Skeletal muscle cell (primary cell): ENCODE measurements at regions not wholly inside any gene's neighbourhood (a gene's known extent, or its start where the extent isn't known, plus 50 kb on each side); places are given as distances from the start of the nearest gene placed in this dataset.
"Not testable (repeated sequence)": the region's sequence is repeated elsewhere in the genome, so short reads cannot be mapped to it uniquely, and the experiment has no call there.

Source experiments
- DNase-seq: peaks from one replicate; pipeline ENCODE4 v3.0.0-alpha.2; 2010; ENCODE audit warnings: low read depth
- H3K4me3 ChIP-seq: 2 replicates; pipeline ENCODE4 v1.5.1; 2011; ENCODE audit warnings: low read depth, mild to moderate bottlenecking, control low read depth, low read length, moderate library complexity

DNA sequence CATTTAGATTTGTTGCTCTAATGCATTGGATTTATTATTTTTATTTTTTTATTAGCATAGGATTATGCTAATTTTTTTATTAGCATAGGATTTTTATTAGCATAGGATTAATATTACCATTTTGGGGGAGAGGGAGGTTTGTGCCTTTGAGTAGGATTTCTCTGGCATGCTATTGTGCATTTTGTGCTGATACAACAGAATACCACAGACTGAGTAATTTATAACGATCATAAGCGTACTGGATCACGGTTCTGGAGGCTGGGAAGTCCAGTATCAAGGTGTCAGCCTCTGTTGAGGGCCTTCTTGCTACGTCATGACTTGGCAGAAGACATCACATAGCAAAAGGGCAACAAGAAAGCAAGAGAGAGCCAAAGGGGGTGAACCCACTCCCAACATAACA lies 187.5 kb downstream of the XPNPEP1 start:
- H3K4me3 ChIP-seq: no peak overlapping the region
- DNase-seq: no peak

DNA sequence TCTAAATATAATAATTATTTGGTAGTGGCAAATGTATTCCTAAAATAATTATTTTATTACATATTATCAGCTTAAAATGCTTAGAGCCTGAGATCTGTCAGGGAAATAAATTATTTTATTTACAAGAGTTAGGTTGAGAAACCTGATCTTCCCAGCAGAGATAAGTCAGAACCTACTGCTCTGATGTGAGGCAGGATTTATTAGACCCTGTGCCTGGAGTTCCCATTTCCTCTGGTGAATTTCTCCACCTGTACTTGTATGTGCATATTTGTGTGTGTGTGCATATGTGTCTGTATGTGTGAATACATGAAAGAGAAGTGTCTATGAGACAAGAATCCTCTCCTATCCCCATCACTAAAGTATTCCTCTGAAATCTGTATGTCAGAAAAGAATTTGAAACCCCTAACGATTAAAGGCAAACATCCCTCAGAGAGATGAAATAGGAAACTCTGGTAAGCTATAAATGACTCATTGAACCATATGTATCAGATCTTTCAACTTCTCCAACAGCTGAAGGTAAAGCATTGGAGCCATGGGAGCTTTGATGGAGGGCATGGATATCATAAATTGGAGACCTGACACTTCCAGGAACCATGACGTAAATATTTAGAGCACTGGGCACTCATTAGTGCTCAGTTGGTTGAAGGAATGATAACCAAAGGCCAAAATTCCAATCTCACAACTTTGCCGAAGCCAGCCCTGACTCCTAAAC lies 190.9 kb downstream of the XPNPEP1 start:
- DNase-seq: no peak
- H3K4me3 ChIP-seq: no peak overlapping the region

DNA sequence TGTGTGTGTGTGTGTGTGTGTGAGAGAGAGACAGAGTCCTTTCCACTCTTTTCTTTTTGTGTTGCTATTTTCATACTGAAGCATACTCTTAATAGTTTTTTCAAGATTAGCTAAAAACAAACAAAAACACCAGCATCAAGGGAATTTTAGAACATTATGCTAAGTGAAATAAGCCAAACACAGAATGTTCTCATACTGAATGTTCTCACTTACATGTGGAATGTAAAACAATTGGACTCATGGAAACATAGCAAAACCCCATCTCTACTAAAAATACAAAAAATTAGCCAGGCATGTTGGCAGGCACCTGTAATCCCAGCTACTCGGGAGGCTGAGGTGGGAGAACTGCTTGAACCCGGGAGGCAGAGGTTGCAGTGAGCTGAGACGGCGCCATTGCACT lies 193.4 kb downstream of the XPNPEP1 start:
- not testable (repeated sequence) for H3K4me3 ChIP-seq, DNase-seq

DNA sequence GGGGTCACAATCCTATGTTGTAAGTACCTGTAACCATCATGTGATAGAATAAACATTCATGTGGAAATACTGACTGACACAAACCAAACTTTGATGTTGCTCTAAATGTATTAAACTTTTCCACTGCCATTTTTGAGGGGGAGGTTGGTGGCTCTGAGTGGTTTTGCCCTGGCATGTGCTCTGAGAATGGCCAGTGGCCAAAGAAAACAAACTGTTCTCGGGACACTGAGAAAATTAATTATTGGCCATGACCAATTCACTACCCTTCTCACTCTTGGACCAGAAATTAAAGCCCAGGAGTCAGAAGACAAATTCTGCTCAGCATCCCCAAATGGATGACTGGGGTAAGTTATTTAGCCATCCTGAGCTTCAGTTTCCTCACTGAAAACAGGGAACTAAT lies 195.9 kb downstream of the XPNPEP1 start:
- no peak for DNase-seq
- no peak overlapping the region for H3K4me3 ChIP-seq

DNA sequence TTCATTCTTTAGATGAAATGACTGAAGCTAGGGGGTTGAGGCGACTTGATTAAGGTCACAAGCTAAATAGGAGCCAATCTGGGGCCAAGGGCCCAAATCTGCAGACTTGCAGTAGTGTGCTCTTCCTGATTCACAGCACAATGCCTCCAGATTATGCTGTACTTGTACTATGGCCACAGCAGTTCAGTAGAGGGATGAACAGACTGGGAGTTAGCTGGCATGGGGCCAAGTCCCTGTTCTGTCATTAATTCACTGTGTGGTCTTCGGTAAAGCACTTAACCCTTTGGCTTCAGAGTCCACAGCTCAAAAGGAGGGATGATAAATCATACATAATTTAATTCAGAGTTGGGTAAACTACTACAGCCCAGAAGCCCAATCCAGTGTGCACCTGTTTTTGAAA lies 196.8 kb downstream of the XPNPEP1 start:
- DNase-seq: no peak
- H3K4me3 ChIP-seq: no peak overlapping the region

DNA sequence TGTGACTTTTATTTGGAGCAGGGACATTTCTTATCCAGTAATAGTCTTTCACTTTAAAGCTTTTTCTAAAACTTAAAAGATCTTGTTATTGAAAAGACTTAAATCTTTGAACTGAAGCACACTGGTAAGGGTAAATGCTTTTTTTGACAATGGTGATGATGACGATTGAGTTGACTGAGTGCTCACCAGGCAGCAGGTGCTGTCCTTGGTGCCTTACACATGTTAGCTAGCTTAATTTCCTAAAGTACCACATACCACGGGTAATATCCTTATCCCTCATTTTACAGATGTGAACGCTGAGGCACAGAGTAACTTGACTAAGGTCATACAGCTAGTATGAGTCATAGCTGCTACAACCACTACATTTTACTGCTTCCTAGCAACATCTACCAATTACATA lies 200.0 kb downstream of the XPNPEP1 start:
- no peak overlapping the region for H3K4me3 ChIP-seq
- no peak for DNase-seq

DNA sequence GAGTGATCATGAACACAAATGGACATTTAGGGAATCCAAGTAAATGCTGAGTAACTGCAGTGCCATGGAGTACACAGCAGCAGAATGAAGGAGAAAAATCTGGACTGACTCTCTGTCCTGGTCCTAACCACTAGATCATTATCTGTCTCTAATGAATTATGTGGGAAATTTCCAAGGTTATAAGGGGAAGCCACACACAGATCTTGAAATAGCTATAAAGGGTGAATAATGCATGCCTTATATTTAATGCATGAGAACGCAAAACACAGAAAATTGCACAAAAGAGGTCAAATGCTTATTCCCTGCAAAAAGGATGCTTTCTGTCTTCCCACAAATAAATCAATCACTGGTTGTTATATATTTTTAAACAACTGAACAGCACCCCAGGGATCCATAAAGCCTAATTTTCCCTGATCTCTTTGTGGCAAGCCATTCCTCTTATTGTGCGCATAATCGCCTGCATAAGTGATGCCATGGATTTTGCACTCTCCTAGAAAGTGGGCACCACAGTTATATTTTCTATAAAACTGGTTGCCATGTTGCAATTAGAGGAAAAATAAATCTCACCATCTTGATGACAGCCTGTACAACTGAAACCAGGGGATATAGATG lies 201.8 kb downstream of the XPNPEP1 start:
- DNase-seq: no peak
- H3K4me3 ChIP-seq: no peak overlapping the region

DNA sequence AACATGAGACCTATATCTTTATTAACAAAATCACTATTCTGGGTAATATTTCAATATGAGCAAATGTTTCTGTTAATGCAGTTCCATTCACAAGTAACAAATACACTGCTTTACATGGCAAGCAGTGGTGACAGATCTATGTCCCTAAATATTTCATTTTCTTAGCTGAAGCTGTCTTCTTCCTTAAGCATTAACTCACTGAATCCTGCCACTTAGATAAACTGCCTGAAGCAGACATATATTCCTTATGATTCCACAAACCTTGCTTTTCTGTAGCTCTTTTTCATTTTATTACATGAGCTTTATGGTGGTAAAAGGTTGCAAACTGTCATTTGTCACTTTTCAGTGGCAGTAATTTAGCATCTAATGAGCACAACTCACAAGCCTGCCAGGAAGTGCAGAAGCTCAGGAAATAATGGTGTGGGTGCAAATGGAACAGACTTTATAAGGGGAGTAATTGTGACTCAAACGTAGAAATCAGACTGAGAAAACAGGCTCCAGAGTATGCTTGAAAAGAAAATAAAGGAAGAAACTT lies 217.2 kb downstream of the XPNPEP1 start:
- H3K4me3 ChIP-seq: no peak overlapping the region
- DNase-seq: no peak

DNA sequence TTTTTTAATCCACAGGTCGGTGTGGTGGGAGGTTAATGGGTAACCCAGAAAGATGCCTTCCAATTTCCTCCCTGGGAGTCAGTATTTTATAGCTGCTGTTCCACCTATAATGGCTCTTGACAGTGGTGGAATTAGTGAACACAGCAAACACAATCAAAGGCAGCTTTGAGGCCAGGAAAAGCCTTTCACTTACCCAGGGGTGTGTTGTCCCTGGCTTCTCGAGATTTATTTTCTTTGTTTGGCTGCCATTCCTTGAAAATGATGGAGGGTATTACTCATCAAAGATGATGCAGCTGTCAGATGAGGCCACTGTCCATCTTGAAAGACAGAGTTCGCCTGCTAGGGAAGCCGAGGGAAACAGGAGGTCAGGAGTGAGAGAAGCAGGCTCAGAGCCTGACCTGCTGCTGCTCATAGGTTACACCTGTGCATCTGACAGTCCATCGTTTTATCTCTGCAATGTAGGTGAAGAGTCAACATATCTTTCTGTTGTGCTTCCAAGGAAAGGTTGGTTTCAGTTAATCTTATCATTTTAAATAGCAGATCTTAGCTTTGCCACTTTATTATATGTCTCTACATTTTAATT lies 221.6 kb downstream of the XPNPEP1 start:
- H3K4me3 ChIP-seq: no peak overlapping the region
- DNase-seq: no peak

DNA sequence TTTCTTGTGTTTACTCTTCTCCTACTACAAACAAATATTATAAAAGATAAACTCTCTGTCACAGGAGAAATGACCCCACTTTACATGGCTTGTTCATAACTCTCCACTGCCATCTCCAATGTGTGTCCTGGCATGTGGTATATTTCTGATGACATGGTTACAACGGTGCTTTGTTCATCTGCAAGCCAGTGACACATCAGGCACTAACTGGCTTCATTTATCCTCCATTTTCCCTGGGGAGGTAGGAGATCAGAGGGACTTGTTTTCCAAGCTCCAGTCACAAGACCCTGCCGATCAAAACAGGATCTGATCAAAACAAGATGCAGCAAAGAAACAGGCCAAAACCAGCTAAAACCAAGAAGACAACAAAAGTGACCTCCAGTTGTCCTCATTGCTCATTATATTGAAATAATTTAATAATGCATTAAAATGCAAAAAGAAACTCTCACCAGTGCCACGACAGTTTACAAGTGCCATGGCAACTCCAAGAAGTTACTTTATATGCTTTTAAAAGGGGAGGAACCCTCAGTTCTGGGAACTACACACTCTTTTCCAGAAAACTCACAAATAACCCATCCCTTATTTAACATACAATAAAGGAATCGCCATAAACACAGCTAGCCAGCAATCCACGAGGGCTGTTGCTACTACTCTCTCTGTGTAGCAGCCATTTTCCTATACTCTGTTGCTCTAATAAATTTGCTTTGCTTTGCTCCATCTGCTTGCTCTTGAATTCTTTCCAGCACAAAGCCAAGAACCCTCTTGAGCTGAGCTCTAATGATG lies 224.2 kb downstream of the XPNPEP1 start:
- no peak for DNase-seq
- no peak overlapping the region for H3K4me3 ChIP-seq

DNA sequence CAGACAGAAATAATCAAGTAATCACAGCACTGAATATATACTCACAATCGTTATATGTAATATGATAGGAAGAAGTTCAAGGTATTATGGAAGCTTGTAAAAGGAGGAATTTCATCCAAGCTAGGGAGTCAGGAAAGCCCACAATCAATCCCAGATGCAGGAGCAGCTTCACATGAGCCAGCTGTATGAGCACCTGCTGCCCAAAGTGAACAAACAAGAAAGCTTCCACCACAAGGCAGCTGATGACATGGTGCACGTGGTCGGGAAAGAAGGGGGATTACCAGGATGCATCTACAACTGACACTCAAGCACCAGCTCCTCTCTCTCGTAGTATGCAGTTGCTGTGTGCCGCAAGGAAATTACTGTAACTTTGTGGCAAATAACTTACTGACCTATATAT lies 225.2 kb downstream of the XPNPEP1 start:
- no peak for DNase-seq
- H3K4me3 ChIP-seq: no peak overlapping the region

DNA sequence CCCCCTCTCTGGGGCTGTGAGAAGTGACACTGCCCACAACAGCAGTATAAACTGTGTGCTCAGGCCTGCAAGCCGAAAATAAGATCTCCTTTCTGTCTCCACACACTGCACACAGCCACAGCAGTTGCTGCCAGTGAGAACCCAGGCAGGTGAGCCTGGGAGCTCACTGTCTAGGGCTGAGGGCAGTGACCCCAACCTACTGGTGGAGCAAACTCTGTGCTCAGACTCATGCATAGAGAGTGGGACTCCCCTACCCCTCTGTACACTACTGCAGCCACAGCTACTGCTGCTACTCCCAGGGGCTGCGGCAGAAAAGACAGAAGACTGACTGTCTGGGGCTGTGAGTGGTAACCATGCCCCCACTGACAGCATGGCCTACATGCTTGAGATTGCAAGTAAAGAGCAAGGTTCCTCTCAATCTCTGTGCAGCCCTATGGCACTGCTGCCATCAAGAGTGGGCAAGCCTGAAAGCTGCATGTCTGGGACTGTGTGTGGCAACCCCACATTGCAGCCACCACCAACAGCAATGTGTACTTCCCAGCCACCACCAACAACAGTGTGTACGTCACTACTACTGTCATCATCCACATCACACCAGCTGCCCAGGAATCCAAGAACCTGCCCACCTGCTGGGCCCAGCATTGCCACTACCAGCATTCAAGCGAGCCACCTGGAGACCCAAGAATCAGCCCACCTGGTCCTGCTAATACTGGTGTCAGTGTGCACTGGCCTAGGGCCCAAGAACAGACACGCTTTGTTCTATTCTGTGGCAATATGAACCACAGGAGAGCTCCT lies 226.1 kb downstream of the XPNPEP1 start:
- DNase-seq: no peak
- no peak overlapping the region for H3K4me3 ChIP-seq

DNA sequence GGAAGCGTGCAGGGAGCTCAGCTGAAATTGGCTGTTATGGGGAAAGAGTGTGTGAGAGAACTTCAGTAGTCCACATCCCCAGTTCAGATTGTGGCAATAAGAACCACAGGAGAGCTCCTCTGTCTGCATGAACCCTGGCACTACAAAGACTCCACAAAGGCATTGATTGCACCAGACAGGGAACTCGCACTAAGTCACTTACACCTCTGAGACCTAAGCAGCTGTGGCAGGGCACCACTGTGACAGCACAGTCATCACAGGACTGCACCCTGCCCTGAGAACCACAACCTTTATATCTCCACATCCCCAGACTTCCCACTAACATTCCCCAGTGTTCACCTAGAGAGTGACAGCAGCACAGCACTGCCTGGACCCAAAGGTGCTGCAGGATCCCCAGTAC lies 226.8 kb downstream of the XPNPEP1 start:
- no peak overlapping the region for H3K4me3 ChIP-seq
- DNase-seq: no peak

DNA sequence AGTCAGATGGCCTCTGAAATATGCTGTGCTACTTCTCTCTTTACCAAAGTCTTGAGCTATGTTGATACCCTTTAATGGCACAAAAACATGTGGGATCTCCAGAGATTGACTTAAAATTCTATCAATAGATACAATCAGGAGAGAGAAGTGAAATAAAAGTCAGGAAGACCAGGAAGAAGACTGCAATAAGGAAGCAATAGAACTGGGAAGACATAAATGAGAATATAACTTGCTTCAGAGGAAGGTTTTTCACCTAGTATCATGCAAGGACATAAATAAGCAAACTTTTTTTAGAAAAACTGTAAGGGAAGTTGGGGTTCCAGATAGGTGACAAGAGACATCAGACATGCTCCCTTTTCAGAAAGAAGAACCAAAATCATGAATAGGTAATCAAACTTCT lies 227.3 kb downstream of the XPNPEP1 start:
- no peak for DNase-seq
- H3K4me3 ChIP-seq: no peak overlapping the region

DNA sequence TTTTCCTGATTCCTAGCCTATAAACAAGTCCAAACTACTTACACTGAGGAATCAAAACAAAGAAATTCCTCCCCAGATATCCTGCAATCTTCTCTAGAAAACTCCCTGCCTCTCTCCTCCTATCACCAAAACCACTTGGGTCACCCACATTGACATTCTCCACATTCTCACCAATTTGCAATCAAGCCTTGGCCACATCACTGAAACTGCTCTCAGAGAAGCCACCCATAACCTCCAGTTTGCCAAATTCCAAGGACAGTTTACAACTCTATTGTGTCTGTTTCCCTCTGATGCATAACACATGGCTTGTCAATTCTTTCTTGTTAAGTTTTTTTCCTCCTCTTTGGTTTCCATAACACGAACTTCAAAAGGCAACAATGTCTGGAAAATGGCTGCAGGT lies 233.5 kb downstream of the XPNPEP1 start:
- no peak overlapping the region for H3K4me3 ChIP-seq
- no peak for DNase-seq

DNA sequence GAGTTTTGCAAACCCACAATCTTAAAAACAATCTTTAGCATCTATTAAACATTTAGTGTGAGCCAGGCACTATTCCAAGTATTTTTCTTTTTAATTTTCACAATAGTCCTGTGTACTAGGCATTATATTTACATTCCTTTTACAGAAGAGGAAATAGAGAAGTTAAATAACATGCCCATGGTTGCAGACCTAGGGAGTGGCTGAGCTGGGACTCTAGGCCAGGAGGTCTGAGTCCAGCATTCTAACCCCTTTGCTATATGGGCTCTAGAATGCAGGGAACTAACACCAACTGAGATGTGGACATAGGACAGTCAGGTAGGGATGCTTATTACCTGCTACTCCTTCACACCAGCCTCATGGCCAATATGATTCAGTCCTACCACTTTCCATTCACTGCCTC lies 243.8 kb downstream of the XPNPEP1 start:
- no peak for DNase-seq
- no peak overlapping the region for H3K4me3 ChIP-seq

DNA sequence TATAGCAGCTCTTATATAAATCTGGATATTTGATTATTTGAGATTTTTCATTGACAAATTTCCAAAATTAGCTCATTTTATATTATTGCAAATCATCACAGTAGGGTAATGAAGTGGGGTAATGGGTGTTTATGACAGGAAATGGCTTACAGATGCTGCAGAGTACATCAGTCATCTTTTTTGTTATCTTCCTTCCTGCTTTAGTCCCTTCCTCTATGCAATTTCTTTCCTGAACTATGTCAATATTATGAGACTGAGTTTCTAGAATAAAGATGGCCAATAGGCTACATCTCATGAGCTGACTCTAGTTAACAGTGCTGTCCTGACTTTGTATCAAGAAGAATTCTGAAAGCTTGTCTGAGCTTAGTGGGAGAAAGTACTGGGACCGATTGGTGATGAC lies 244.5 kb downstream of the XPNPEP1 start:
- DNase-seq: no peak
- no peak overlapping the region for H3K4me3 ChIP-seq

DNA sequence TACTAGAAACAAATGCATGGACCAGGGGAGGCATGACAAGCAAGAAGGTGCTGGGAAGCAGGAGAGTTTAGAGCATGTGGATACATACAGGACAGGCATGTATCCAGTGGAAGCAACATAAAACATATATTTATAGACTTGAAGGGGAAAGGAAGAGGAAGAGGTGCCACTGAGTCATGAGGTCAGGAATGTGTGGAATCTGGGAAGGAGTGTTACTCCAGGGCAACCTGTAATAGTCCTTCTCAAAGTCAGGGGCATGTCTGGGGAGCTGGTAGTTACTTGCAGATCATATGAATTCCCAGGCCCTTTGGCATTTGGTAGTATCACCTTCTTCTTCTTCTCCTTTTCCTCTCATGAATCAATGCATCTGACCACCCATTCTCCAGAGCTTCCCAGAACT lies 246.6 kb downstream of the XPNPEP1 start:
- no peak overlapping the region for H3K4me3 ChIP-seq
- DNase-seq: no peak

DNA sequence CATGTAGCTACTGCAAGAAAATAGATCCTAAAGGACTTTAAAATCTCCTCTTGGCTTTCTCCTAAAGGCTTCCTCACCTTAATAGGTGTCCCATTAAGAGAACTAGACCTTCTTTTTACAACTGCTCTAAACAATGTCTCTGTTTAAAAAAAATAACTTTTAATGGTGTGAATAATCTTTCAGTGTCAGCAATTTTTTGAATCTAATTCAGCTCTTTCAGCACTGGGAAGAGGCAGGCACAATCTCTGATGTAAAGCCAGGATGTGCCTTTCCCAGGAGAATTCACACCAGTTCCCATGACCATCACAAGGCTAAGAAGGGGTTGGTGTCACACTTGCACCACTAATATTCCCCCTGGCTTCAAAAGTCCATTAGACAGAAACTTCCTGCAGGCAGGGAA lies 254.6 kb downstream of the XPNPEP1 start:
- no peak for DNase-seq
- no peak overlapping the region for H3K4me3 ChIP-seq
